AG04449 (cell line): ENCODE measurements at regions not wholly inside any gene's neighbourhood (a gene's known extent, or its start where the extent isn't known, plus 50 kb on each side); places are given as distances from the start of the nearest gene placed in this dataset.

Source experiments
- CTCF ChIA-PET: fragments of 350-600 bp; formaldehyde crosslinking; extraction: SDS; loops from one replicate; lab custom pipeline; 2021; ENCODE audit warnings: antibody characterized with exemption; lab: Yijun Ruan, JAX
- POLR2A ChIA-PET: fragments of 400-600, 350-600 bp; formaldehyde crosslinking; extraction: SDS; loops from one replicate; lab custom pipeline; 2020; ENCODE audit warnings: antibody characterized with exemption, inconsistent platforms; lab: Yijun Ruan, JAX
- DNase-seq: peaks from one replicate; pipeline ENCODE4 v3.0.0-alpha.2; 2010; ENCODE audit warnings: low read depth, low spot score
- H3K4me3 ChIP-seq: 2 replicates; pipeline ENCODE4 v1.5.1; 2011; ENCODE audit warnings: low read depth, mild to moderate bottlenecking, control low read depth, low read length
- CTCF ChIP-seq: IDR thresholded peaks from one replicate; pipeline ENCODE4 v1.5.1; 2011; ENCODE audit warnings: mild to moderate bottlenecking, moderate library complexity, low read length, control low read depth, inconsistent platforms; ENCODE audit not compliant: insufficient read depth; ENCODE audit errors: missing control alignments

- no peak for DNase-seq
- TF ChIP-seq CTCF = no peak
- no peak overlapping the region for H3K4me3 ChIP-seq
- ChIA-PET CTCF (no interaction called here), POLR2A (no interaction called here)
Measured at GRCh38 chr9:23630488-23630887, 195.6 kb downstream of the ELAVL2 start.

GRCh38 chr9:23635276-23635675 is 190.8 kb downstream of the ELAVL2 start:
- no peak for TF ChIP-seq CTCF
- no peak for DNase-seq
- H3K4me3 ChIP-seq = no peak overlapping the region
- POLR2A ChIA-PET = no interaction called here
- CTCF ChIA-PET = no interaction called here

GRCh38 chr9:23636199-23636598 is 189.8 kb downstream of the ELAVL2 start:
- ChIA-PET CTCF (no interaction called here), POLR2A (no interaction called here)
- no peak for TF ChIP-seq CTCF
- no peak for DNase-seq
- no peak overlapping the region for H3K4me3 ChIP-seq

GRCh38 chr9:23638011-23638410 is 188.0 kb downstream of the ELAVL2 start:
- ChIA-PET CTCF (no interaction called here), POLR2A (no interaction called here)
- no peak overlapping the region for H3K4me3 ChIP-seq
- no peak for TF ChIP-seq CTCF
- no peak for DNase-seq

GRCh38 chr9:23638837-23639426 is 187.1 kb downstream of the ELAVL2 start:
- ChIA-PET CTCF (no interaction called here), POLR2A (no interaction called here)
- TF ChIP-seq CTCF = no peak
- H3K4me3 ChIP-seq = no peak overlapping the region
- no peak for DNase-seq
